GM19240 (cell line): ENCODE measurements at regions not wholly inside any gene's neighbourhood (a gene's known extent, or its start where the extent isn't known, plus 50 kb on each side); places are given as distances from the start of the nearest gene placed in this dataset.
A peak's percentile ranks its signal among the peaks of the same experiment; 100 is the strongest.
"Not testable (repeated sequence)": the region's sequence is repeated elsewhere in the genome, so short reads cannot be mapped to it uniquely, and the experiment has no call there.

ENCODE experiments used
- DNase-seq: peaks from one replicate; pipeline ENCODE4 v3.0.0; 2011; ENCODE audit warnings: low spot score; ENCODE audit not compliant: insufficient read length

DNA sequence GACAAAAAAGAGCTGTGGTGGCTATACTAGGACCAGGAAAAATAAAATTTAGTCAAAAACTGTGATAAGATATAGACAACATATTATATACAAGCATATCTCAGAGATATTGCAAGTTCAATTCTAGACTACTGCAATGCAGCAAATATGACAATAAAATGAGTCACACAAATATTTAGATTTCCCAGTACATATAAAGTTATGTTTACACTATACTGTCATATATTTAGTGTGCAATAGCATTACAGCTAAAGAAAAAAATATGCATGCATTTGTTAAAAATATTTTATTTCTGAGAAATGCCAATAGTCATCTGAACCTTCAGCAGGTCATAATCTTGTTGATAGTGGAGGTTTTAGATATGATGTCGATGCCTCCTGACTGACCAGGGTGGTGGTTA lies 72.1 kb downstream of the AKR1C4 start:
- no peak for DNase-seq

GRCh38 chr10:5269791-5270190 lies 73.2 kb downstream of the AKR1C4 start:
- DNase-seq = no peak

DNA sequence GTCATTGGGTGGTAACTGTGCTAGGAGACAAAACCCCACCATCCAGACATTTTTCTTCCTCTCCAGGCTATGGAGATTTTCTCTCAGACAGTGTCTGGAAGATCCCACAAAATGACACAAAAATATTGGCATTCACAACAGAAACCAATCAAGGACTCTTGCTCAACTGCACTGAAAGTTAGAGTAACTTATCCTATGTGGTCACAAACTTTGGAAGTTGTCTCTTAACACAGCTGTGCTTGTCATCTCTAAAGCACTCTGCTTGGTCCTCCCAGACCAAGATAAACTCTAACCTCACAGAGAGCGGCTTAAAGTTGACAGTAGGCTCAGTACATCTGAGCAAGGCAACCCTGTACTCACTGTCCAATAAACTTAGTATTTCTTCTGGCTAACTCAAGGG lies 74.9 kb downstream of the AKR1C4 start:
- no peak for DNase-seq

DNA sequence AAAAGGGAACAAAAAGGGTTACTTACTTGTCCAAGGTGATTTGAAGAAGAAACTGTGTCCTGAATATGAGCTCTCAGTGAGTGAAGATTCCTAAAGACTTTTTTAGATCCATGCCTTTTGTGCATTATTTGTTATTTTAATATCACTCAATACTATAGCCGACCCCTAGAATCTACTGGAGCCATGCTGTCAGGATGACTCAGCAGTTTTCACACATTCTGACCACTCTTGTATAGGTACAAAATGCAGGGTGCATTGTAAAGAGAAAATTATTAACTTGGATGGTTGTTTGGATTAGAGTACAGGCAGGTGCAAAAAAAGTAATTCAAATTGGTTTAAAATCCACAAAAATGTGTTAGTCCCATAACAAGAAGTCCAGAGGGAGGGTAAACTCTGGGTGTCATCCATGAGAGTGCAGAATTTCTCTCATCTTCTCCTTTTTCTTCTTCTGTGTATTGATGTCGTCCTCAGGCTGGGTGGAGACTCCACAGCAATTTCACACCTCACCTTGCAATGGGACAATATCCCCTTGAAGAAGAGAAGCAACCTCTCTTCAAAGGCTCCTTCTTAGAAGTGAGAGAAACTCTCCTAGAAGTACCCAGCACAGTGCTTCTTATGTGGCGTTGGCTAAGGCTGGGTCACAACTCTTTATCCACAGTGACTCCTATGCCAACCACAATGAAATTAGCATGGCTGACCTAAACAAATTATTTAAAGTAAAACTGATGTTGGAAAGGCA lies 75.6 kb downstream of the AKR1C4 start:
- no peak for DNase-seq

DNA sequence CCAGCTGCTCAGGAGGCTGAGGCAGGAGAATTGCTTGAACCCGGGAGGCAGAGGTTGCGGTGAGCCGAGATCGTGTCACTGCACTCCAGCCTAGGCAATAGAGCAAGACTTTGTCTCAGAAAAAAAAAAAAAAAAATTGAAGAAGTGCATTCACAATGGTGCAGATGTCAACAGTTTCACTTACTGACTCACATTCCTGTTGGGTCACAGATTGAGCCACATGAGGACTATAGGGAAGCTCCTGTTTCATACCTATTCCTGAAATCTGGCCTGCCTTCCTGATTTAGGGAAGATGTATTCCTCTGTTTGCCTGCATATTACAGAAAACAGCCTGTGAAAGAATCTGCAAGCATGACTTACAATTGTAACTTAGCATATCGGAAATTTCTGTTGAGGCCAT lies 78.2 kb downstream of the AKR1C4 start:
- no peak for DNase-seq

DNA sequence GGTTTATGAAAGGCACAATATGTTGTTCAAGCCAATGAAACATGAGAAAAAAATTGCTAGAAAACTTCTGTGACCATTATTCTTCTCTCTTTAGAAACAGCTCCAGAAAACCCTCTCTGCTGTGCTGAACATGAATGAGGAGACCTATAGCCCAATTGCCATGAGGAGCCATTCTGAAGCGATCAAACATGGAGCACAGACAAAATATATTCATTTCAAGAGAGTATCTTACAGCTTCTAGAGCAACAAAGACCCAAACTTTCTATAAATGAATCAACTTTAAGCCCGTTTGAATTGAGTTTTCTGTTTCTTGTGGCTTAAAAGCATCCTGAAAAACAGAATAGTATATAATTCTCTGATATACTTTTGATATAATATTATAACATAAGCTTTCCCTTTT lies 83.4 kb upstream of the UCN3 start:
- DNase-seq = no peak

- no peak for DNase-seq
Measured at GRCh38 chr10:5282137-5282536, 82.6 kb upstream of the UCN3 start.

DNA sequence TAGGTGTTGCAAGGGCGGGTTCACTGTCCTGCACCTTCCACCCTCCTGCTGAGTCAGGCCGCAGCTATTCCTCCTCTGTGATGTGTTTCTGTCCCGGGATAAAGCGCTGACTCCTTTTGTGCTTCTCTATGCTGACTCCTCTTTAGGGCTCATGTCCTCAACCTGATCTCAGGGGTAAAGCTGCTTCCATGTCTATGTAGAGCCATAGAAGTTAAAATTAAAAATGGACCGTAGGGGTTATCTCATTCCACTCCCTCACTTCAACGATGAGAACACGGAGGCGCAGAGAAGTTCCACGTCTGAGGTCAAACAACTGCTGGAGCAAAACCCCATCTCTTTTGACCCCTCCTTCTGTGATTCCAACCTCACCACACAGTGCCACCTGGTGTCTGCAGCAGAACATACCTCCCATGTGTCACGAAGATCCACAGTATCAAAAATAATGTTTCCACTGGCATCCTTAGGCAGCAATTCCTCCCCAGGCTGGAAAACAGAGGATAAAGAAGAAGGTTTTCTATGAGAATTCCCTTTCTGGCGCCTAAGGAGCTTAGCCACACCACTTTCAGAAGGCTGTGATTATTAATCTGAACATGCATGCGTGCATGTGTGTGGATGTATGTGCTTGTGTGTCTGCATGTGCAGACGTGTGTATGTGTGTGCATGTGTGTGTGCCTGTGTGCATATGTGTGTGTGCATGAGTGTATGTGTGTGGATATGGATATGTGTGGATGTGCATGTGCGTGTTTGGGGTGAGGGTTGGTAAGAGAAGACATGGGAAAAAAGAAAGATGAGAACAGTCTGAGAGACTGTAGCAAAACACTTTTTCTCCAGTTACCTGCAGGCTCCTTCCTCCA lies 81.2 kb upstream of the UCN3 start:
- DNase-seq = peak; percentile 3

- DNase-seq = no peak
Measured at GRCh38 chr10:5284311-5285057, 80.3 kb upstream of the UCN3 start.

GRCh38 chr10:5285186-5285585 lies 79.6 kb upstream of the UCN3 start:
- DNase-seq = no peak

- no peak for DNase-seq
Measured at GRCh38 chr10:5288359-5288758, 76.4 kb upstream of the UCN3 start.

GRCh38 chr10:5289228-5289627 lies 75.5 kb upstream of the UCN3 start:
- DNase-seq = not testable (repeated sequence)

GRCh38 chr10:5291501-5292195 lies 73.1 kb upstream of the UCN3 start:
- no peak for DNase-seq

GRCh38 chr10:5292196-5292735 lies 72.5 kb upstream of the UCN3 start:
- DNase-seq = no peak

DNA sequence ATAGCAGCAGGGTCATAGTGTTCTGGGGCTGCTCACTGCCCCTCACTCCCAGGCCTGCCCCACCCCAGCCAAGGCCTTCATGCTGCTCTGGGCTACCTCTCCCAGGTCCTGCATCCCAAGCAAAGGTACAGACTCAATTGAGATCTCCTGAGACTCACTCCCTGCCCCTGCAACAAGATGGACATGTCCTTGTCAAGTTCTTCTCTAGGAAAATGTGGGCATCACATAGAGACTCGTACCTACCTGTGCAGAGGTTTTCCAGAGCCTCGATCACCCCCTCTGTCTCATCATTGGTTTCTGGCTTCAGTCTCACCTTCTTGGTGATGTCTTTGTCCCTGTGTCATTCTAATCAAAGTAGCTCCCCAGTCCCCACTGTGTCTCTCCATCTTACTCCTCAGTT lies 71.8 kb upstream of the UCN3 start:
- DNase-seq = not testable (repeated sequence)

DNA sequence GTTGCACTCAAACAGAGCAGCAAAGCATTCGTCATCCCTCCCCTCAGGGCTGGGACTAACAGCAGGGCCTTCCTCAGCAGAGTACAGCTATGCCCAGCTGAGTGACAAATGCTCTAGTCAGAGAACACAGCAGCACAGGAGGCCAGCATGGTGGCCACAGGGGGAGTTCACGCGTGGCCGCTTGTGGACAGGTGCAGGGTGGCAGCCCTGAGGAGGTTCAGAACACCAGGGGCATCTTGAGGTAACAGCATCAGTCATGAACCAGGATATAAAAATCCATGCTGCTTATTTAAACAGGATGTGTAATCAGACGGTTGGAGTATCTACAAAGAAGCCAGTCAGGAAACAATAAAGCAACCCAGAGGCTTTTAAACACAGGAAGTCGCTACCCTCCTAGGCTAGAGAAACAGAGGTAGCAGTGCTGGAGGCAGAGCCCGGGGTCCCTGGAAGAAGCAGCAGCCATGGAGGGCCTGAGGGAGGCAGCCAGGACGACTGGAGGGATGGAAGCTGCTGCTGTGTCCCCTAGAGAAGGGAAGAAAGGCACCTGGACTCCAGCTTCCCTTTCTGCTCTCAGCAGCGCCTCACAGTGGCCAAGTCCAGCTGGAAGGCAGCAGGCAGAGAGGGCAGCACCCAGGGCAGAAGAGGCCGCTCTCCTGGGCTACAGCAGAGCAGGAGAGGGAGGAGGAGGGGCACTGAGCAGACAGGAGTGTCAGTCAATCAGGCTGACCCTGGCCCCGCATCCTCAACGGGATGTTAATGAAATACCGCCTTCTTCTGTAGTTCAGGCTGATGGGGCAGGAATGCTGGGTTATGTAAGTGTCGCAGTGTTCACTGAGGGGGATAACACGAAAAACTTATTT lies 70.8 kb upstream of the UCN3 start:
- peak; percentile 15 for DNase-seq

DNA sequence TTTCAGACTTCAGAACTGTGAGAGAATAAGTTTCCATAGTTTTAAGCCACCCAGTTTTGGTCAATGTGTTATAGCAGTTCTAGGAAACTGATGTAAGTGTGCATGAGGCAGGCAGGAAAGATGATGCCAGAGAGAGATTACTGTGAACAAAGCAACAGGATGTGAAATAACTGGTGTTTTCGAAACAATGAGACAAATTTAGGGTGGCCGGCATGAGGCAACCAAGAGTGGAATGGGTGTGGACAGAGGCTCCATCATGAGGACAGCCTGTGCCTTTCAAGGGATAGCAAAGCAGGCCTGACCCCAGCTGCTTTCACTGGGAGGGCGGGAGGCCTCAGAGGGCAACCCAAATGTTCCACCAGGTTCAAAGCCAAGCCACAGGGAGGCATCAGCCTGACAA lies 67.3 kb upstream of the UCN3 start:
- DNase-seq = no peak

GRCh38 chr10:5297996-5298395 lies 66.8 kb upstream of the UCN3 start:
- no peak for DNase-seq

- DNase-seq = no peak
Measured at GRCh38 chr10:5299950-5300349, 64.8 kb upstream of the UCN3 start.

GRCh38 chr10:5303504-5303903 lies 61.3 kb upstream of the UCN3 start:
- no peak for DNase-seq
